Liver (tissue), 8 donors: ENCODE measurements at regions not wholly inside any gene's neighbourhood (a gene's known extent, or its start where the extent isn't known, plus 50 kb on each side); places are given as distances from the start of the nearest gene placed in this dataset.

Experiments
- DNase-seq: peaks from one replicate; pipeline ENCODE4 v3.0.0-alpha.2; 2017; ENCODE audit warnings: low spot score
- H3K27ac ChIP-seq, 2 donors: one replicate each; pipeline ENCODE4 v1.7.0; 2013; ENCODE audit warnings: inconsistent platforms in 2 of 2, low read length in 2 of 2, control low read depth in 1 of 2, low read depth in 1 of 2, mild to moderate bottlenecking in 1 of 2
- H3K27me3 ChIP-seq, 4 donors: one replicate each; pipeline versions ENCODE4 v1.6.1 to v1.7.0; 2013; ENCODE audit warnings: low read length in 3 of 4, inconsistent platforms in 1 of 4, mild to moderate bottlenecking in 1 of 4, moderate library complexity in 1 of 4; ENCODE audit not compliant: control insufficient read depth in 4 of 4, insufficient read depth in 4 of 4
- H3K36me3 ChIP-seq, 4 donors: one replicate each; pipeline versions ENCODE4 v1.6.1 to v1.7.0; 2013; ENCODE audit warnings: low read length in 3 of 4, mild to moderate bottlenecking in 3 of 4, low read depth in 1 of 4, moderate library complexity in 1 of 4; ENCODE audit not compliant: control insufficient read depth in 4 of 4, insufficient read depth in 3 of 4
- H3K4me1 ChIP-seq, 4 donors: one replicate each; pipeline versions ENCODE4 v1.6.1 to v1.7.0; 2013; ENCODE audit warnings: low read length in 3 of 4, mild to moderate bottlenecking in 3 of 4, moderate library complexity in 1 of 4; ENCODE audit not compliant: control insufficient read depth in 4 of 4, insufficient read depth in 4 of 4
- H3K4me3 ChIP-seq, 3 donors: one replicate each; pipeline versions ENCODE4 v1.6.1 to v1.7.0; 2013; ENCODE audit warnings: low read length in 3 of 3, control low read depth in 1 of 3, low read depth in 1 of 3, mild to moderate bottlenecking in 1 of 3
- H3K9ac ChIP-seq, 2 donors: one replicate each; pipeline ENCODE4 v1.7.0; 2013; ENCODE audit warnings: low read length in 2 of 2, mild to moderate bottlenecking in 2 of 2, moderate library complexity in 2 of 2, control low read depth in 1 of 2, low read depth in 1 of 2
- H3K9me3 ChIP-seq, 4 donors: one replicate each; pipeline versions ENCODE4 v1.6.1 to v1.7.0; 2013; ENCODE audit warnings: low read length in 3 of 4; ENCODE audit not compliant: control insufficient read depth in 4 of 4
- CTCF ChIP-seq: fragments of 150-350 bp; IDR thresholded peaks from 2 replicates; pipeline ENCODE4 v1.5.1; 2017; ENCODE audit warnings: improper control_type of control experiment, low read depth, low read length; ENCODE audit not compliant: missing input control
- FOXA1 ChIP-seq: IDR thresholded peaks from 2 replicates; pipeline ENCODE4 v1.6.1; 2016; ENCODE audit warnings: antibody characterized with exemption
- HNF4A ChIP-seq, 2 donors: conservative IDR thresholded peaks; 2 replicates each; pipeline ENCODE4 v1.6.1; 2016; ENCODE audit warnings: antibody characterized with exemption in 2 of 2, mild to moderate bottlenecking in 2 of 2
- HNF4G ChIP-seq: IDR thresholded peaks from 2 replicates; pipeline ENCODE4 v1.6.1; 2016; ENCODE audit warnings: antibody characterized with exemption
- RAD21 ChIP-seq, 2 donors: IDR thresholded peaks; 2 replicates each; pipeline ENCODE4 v1.6.1; 2016; ENCODE audit warnings: antibody characterized with exemption in 2 of 2, mild to moderate bottlenecking in 2 of 2
- RXRA ChIP-seq, 2 donors: IDR thresholded peaks; 2 replicates each; pipeline ENCODE4 v1.6.1; 2017 to 2018; ENCODE audit warnings: antibody characterized with exemption in 2 of 2, mild to moderate bottlenecking in 1 of 2
- SP1 ChIP-seq: IDR thresholded peaks from 2 replicates; pipeline ENCODE4 v1.6.1; 2018; ENCODE audit warnings: antibody characterized with exemption, mild to moderate bottlenecking
- YY1 ChIP-seq: IDR thresholded peaks from 2 replicates; pipeline ENCODE4 v1.6.1; 2016; ENCODE audit warnings: antibody characterized with exemption, mild to moderate bottlenecking
- WGBS: extraction: QIAGEN DNeasy Blood & Tissue Kit; methylation state at CpG from one replicate; pipeline ENCODE4 v1.1.7; 2013; 5-methylcytosine and 5-hydroxymethylcytosine counted together
- donor health status: healthy.
- donor health status: healthy.
- donor health status: healthy.
- donor health status: healthy.
- donor health status: healthy.

- H3K36me3 ChIP-seq: no peaks in the 10 kb centered on the region
- peak overlapping the region; percentile 44 to 51 for H3K27ac ChIP-seq
- H3K9ac ChIP-seq: peak overlapping the region in 1 of 2 donors; percentile 57
- peak; percentile 58 for DNase-seq
- H3K27me3 ChIP-seq: no peaks in the 10 kb centered on the region
- H3K4me3 ChIP-seq: peak overlapping the region; percentile 53 to 82 (median 79)
- TF ChIP-seq CTCF: peak; percentile 82
- peak; percentile 4 for TF ChIP-seq HNF4G
- TF ChIP-seq RAD21 (IDR thresholded peaks at IDR 0.05): peak; percentile 96
- TF ChIP-seq YY1: no peak
- no peak for TF ChIP-seq FOXA1
- H3K9me3 ChIP-seq: no peaks in the 10 kb centered on the region
- WGBS: 19% methylated on average over 10 of the region's 10 CpGs
- peaks cover 0 to 17% (median 9%) of the 10 kb centered on the region in 4 donors for H3K4me1 ChIP-seq
Measured at GRCh38 chr9:117782931-117783788, 79.0 kb downstream of the TLR4 start.

- H3K4me3 ChIP-seq: peak overlapping the region; percentile 28 to 53 (median 31)
- no peaks in the 10 kb centered on the region for H3K9me3 ChIP-seq
- no peaks in the 10 kb centered on the region for H3K27me3 ChIP-seq
- H3K27ac ChIP-seq: peak overlapping the region in 1 of 2 donors; percentile 44
- DNase-seq: no peak
- no peaks in the 10 kb centered on the region for H3K36me3 ChIP-seq
- TF ChIP-seq HNF4A (conservative IDR thresholded peaks at IDR 0.05) (peak in 1 of 2 donors; percentile 13), YY1 (no peak), RXRA (IDR thresholded peaks at IDR 0.05) (no peak)
- peak overlapping the region in 1 of 2 donors; percentile 17 for H3K9ac ChIP-seq
- peaks cover 0 to 17% (median 9%) of the 10 kb centered on the region in 4 donors for H3K4me1 ChIP-seq
- 20% methylated on average over 1 of the region's 1 CpG for WGBS
Measured at GRCh38 chr9:117783828-117784227, 79.6 kb downstream of the TLR4 start.

- WGBS: 68% methylated on average over 1 of the region's 1 CpG
- H3K9me3 ChIP-seq: no peaks in the 10 kb centered on the region
- no peaks in the 10 kb centered on the region for H3K36me3 ChIP-seq
- H3K27ac ChIP-seq: no peak overlapping the region
- no peak overlapping the region for H3K9ac ChIP-seq
- H3K4me3 ChIP-seq: no peak overlapping the region
- TF ChIP-seq SP1 (no peak), RXRA (IDR thresholded peaks at IDR 0.05) (no peak), CTCF (no peak)
- peaks cover 0 to 17% (median 9%) of the 10 kb centered on the region in 4 donors for H3K4me1 ChIP-seq
- no peak for DNase-seq
- no peaks in the 10 kb centered on the region for H3K27me3 ChIP-seq
Measured at GRCh38 chr9:117784996-117785395, 80.8 kb downstream of the TLR4 start.
